Bronchial epithelial cell (primary cell): ENCODE measurements at regions not wholly inside any gene's neighbourhood (a gene's known extent, or its start where the extent isn't known, plus 50 kb on each side); places are given as distances from the start of the nearest gene placed in this dataset.
A peak's percentile ranks its signal among the peaks of the same experiment; 100 is the strongest.

Experiments
- DNase-seq: peaks from one replicate; pipeline ENCODE4 v3.0.0-alpha.2; 2010; ENCODE audit warnings: low read depth
- FAIRE-seq: peaks from 2 replicates; lab custom pipeline; 2011; peaks lifted over from hg19 to GRCh38; lab: Jason Lieb, UNC
- H3K27me3 ChIP-seq: 2 replicates; pipeline ENCODE4 v1.5.1; 2011; ENCODE audit warnings: low read length; ENCODE audit not compliant: control insufficient read depth, insufficient read depth
- H3K36me3 ChIP-seq: 2 replicates; pipeline ENCODE4 v1.5.1; 2011; ENCODE audit warnings: low read length; ENCODE audit not compliant: control insufficient read depth, insufficient read depth
- H3K4me3 ChIP-seq: 2 replicates; pipeline ENCODE4 v1.5.1; 2011; ENCODE audit warnings: mild to moderate bottlenecking, low read depth, low read length, control low read depth
- CTCF ChIP-seq: IDR thresholded peaks from 2 replicates; pipeline ENCODE4 v1.5.1; 2011; ENCODE audit warnings: mild to moderate bottlenecking, moderate library complexity, low read length, control low read depth, inconsistent platforms; ENCODE audit not compliant: insufficient read depth, severe bottlenecking

GRCh38 chr13:102974317-102975087, 91.7 kb downstream of the SLC10A2 start:
- DNase-seq (no peak), FAIRE-seq (no peak)
- Histone ChIP-seq H3K4me3 (no peak overlapping the region), H3K27me3 (no peaks in the 10 kb centered on the region), H3K36me3 (no peaks in the 10 kb centered on the region)
- no peak for TF ChIP-seq CTCF

DNA sequence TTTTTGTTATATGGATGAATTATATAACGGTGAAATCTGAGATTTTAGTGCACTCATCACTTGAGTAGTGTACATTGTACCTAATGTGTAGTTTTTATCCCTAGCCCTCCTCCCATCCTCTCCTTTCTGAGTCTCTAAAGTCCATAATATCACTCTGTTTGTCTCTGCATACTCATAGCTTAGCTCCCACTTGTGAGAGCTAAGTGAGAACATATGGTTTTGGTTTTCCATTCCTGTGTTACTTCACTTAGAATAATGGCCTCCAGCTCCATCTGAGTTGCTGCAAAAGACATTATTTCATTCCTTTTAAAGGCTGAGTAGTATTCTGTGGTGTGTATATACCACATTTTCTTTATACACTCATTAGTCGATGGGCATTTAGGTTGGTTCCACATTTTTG, 94.0 kb downstream of the SLC10A2 start:
- Histone ChIP-seq H3K4me3 (no peak overlapping the region), H3K36me3 (no peaks in the 10 kb centered on the region), H3K27me3 (no peaks in the 10 kb centered on the region)
- FAIRE-seq (no peak), DNase-seq (no peak)
- TF ChIP-seq CTCF, result no peak

DNA sequence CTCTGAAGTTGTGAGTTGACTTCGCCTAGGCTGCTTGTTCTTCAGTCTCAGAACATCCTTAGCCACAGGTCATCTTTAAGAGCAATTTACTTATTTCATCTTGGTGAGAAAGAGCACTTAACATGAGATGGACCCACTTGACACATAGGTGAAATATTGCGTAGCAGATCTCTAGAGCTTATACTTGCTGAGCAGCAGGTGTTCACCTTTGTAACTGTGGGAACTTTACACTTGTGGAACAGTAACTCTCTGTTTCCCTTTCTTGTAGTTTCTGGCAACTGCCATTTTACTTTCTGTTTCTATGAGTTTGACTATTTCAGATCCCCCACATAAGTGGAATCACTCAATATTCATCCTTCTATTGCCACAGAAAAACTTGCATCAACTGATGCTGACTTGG, 95.7 kb downstream of the SLC10A2 start:
- TF ChIP-seq CTCF, result no peak
- FAIRE-seq (no peak), DNase-seq (no peak)
- Histone ChIP-seq H3K36me3 (no peaks in the 10 kb centered on the region), H3K4me3 (no peak overlapping the region), H3K27me3 (no peaks in the 10 kb centered on the region)

DNA sequence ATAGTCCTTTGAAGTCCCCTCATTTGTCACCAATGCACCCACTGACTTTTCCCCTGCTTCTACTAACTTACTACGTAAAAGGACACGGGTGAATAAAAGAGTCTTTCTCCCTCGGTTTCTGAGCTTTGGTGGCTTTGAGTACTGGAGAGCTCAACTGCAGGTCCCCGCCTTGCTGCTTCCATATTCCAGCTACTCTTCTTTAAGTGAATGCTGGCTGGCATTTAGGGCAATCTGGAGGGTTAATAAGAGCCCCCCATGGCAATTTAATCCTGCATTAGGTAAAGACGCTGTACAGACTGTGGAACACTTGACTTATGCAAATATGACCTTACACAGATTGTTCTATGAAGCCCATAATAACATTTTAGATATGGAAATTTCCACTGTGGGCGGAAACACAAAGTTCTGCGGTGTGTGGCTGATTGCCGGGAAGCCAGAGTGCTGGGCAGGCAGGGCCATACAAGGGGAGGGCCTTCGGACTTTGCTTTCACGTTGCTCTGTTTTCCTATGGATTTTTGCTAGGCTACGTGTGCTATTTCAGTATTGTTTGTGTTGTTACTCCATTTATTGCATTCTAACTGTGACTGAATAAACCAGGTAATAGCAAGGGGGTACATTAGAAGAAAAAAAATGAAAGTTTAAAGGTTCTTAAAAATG, 97.5 kb downstream of the SLC10A2 start:
- no peak for TF ChIP-seq CTCF
- H3K36me3 ChIP-seq, result no peaks in the 10 kb centered on the region
- H3K4me3 ChIP-seq, result no peak overlapping the region
- FAIRE-seq (no peak), DNase-seq (no peak)
- H3K27me3 ChIP-seq, result no peaks in the 10 kb centered on the region

DNA sequence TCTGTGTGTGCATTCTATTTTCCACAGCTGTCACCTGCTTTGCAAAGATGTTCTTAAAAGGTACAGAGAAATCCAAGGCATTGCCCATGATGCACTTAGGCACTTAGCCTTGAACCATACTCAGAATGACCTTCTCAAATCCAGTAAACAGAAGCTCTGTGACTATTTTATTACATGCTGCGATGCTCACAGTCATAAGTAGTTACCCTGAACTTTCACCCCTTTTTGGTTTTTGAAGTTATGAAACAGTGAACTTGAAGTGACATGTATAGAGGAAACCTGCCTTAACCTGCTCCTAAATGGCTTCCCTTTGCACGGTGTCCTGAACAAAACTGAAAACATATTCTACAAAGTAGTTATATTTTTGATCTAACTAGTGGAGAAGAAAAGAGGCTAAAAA, 100.4 kb downstream of the SLC10A2 start:
- Histone ChIP-seq H3K4me3 (no peak overlapping the region), H3K36me3 (no peaks in the 10 kb centered on the region), H3K27me3 (no peaks in the 10 kb centered on the region)
- DNase-seq, result peak; percentile 72
- FAIRE-seq, result no peak
- no peak for TF ChIP-seq CTCF

- DNase-seq (no peak), FAIRE-seq (no peak)
- no peaks in the 10 kb centered on the region for H3K27me3 ChIP-seq
- H3K4me3 ChIP-seq, result no peak overlapping the region
- no peaks in the 10 kb centered on the region for H3K36me3 ChIP-seq
- TF ChIP-seq CTCF, result no peak
Observed at GRCh38 chr13:102962430-102962829, 103.8 kb downstream of the SLC10A2 start.
